Suppressor macrophage (primary cell): ENCODE measurements at regions not wholly inside any gene's neighbourhood (a gene's known extent, or its start where the extent isn't known, plus 50 kb on each side); places are given as distances from the start of the nearest gene placed in this dataset.
"Not testable (repeated sequence)": the region's sequence is repeated elsewhere in the genome, so short reads cannot be mapped to it uniquely, and the experiment has no call there.

Experiments used
- DNase-seq, 4 experiments: peaks; one replicate each; pipeline ENCODE4 v3.0.0-alpha.2; 2020 to 2022

- not testable (repeated sequence) for DNase-seq
These were observed 229.7 kb downstream of the CD109 start for GRCh38 chr6:73925703-73926102.

- no peak for DNase-seq
These were observed 228.0 kb downstream of the CD109 start for GRCh38 chr6:73923905-73924485.

DNA sequence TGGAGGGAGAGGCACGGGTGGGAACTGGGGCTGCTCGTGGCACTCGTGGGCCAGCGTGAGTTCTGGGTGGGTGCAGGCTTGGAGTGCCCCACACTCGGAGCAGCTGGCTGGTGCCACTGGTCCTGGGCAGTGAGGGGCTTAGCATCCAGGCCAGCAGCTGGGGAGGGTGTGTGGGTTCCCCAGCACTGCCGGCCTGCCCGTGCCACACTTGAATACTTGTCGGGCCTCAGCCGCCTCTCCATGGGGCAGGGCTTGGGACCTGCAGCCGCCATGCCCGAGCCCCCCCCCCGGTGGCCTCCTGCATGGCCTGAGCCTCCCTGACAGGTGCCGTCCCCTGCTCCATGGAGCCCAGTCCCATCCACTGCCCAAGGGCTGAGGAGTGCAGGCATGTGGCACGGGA is 207.2 kb downstream of the CD109 start:
- no peak for DNase-seq

DNA sequence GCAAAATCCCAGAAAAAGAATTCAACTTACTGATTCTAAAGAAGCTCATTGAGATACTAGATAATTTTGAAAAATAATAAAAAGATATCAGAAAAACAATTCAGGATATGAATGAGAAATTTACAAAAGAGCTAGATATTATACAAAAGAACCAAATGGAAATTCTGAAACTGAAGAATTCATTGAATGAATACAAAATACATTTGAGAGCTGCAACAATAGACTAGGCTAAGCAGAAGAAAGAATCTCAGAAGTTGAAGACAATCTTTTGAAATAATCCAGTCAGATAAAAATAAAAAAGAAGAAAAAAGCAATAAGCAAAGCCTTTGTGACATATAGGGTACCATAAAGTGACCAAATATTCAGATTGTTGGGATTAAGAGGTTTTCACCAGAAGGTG is 206.0 kb downstream of the CD109 start:
- no peak for DNase-seq

DNA sequence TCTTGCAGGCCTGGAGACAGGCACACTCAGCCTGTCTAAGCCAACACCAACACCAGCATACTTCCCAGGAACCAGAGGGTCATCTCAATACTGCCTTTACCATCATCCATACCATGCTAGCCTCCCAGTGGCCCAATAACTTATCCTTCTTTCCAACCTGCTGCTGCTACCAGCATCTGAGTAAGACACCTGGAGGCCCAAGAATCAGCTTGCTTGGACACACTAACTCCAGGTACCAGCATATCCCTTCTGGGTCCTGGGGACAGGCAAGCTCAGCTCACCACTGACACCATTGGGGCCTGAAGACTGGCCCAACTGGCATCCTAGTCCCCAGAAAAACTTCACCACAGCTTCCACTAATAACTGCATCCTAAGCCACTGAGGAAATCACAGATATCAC is 205.3 kb downstream of the CD109 start:
- DNase-seq = no peak

DNA sequence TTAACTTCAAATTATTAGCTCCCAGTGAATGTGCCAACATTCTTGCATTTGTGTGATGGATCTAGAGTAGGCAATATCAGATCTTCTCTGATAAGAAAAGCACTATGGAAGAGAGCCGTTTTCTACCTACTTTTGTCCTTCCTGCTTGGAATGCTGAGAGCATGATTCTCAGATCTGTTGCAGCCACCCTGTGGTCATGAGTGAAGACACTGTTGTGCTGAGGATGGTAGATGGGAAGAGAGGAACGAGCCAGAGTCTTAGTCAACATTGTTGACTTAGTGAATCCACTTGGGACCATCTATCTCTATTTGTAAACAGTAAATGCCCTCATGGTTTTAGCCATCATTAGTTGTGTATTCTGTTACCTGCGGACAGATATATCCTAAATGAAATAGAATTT is 202.6 kb downstream of the CD109 start:
- no peak for DNase-seq

- DNase-seq = no peak
These were observed 197.7 kb downstream of the CD109 start for GRCh38 chr6:73893696-73894095.

GRCh38 chr6:73888050-73888449 is 192.0 kb downstream of the CD109 start:
- DNase-seq = peak in 2 of 4 experiments; percentile 3 to 6

DNA sequence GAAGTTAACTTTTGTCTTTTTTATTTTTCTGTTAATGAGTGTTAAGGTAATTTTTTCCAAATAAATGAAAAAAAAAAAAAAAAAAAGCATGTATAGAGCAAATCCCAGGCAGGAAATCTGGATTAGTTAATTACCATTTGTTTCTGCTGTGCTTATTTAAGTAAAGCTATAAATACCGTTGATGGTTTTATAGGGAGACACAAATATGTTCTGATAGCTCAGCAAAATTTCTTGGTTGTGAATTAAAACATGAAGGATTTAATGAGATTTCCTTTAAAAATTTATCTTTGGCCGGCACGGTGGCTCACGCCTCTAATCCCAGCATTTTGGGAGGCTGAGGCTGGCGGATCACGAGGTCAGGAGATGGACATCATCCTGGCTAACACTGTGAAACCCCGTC is 189.4 kb downstream of the CD109 start:
- DNase-seq = no peak

GRCh38 chr6:73884540-73884939 is 188.5 kb downstream of the CD109 start:
- no peak for DNase-seq

DNA sequence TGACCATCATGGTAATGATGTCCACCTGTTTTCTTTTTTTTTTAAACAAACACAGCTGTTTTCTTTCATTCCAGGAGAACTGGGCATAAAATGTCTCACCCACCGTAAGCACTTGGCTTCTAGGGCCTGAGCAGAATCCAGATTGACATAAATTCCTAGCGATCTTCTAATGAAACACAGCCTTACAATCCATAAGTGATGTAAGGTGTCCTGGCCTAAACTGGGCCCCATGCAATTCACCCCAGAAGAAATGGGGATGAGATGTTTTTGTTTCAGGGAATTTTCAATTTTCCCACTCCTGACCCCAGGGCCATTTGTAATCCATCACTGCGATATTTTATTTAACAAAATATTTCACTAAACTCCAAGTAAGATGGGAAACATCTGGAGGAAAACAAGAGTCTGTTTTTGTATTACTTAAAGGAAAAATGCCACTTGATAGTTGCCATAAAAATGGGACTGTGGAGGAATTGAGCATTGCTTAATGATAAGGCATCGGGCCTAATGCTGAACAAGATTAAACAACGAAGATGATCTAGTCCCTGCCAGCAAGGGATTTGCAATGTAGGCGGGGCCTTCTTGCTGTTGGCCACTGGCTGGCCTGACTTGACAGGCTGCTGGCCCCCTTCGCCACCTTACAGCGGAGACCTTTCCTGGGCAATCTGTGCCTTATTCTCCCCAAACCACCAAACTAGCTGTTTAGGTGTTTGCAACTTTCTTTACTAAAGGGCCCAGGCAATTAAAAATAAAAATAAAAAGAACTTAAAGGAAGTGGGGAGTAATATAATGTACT is 183.7 kb downstream of the CD109 start:
- DNase-seq = no peak

DNA sequence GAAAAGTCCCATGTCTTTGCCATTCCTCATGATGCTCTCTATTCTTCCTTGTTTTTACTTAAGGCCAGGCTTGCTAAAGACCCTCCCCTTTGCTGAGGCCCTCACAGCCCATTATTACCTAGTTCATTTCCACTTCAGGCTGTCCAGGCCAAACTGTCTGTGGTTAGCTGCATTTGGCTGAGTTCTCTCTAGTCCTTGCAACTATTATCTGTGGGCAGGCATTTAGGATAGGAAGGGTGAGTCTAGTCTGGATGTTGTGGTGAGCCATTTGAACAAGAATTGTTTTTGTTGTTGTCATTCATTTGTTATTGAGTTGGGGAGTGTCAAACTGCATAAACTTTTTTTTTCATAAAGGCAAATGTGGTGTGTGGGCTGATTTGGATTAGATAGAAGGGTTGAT is 182.4 kb downstream of the CD109 start:
- DNase-seq = no peak
